Muscle of leg (tissue), 3 donors: ENCODE measurements at regions not wholly inside any gene's neighbourhood (a gene's known extent, or its start where the extent isn't known, plus 50 kb on each side); places are given as distances from the start of the nearest gene placed in this dataset.

Experiments used
- DNase-seq: peaks from one replicate; pipeline ENCODE4 v3.0.0; 2013
- H3K27ac ChIP-seq: one replicate; pipeline ENCODE4 v1.5.1; 2013; ENCODE audit warnings: mild to moderate bottlenecking, low read length, control low read depth
- H3K27me3 ChIP-seq: one replicate; pipeline ENCODE4 v1.6.1; 2013; ENCODE audit warnings: low read length; ENCODE audit not compliant: control insufficient read depth, insufficient read depth
- H3K36me3 ChIP-seq: one replicate; pipeline ENCODE4 v1.6.1; 2013; ENCODE audit warnings: low read length; ENCODE audit not compliant: control insufficient read depth, insufficient read depth
- H3K4me1 ChIP-seq: one replicate; pipeline ENCODE4 v1.6.1; 2013; ENCODE audit warnings: low read length; ENCODE audit not compliant: control insufficient read depth, insufficient read depth
- H3K4me3 ChIP-seq: one replicate; pipeline ENCODE4 v1.5.1; 2013; ENCODE audit warnings: low read length, control low read depth
- H3K9me3 ChIP-seq: replicated peaks from 2 replicates; pipeline ENCODE4 v1.6.1; 2013; ENCODE audit warnings: low read depth, low read length; ENCODE audit not compliant: control insufficient read depth
- WGBS: methylation state at CpG from one replicate; pipeline ENCODE4 v1.1.5; 2013; ENCODE audit warnings: missing lambda C conversion rate; ENCODE audit not compliant: insufficient coverage; 5-methylcytosine and 5-hydroxymethylcytosine counted together

DNA sequence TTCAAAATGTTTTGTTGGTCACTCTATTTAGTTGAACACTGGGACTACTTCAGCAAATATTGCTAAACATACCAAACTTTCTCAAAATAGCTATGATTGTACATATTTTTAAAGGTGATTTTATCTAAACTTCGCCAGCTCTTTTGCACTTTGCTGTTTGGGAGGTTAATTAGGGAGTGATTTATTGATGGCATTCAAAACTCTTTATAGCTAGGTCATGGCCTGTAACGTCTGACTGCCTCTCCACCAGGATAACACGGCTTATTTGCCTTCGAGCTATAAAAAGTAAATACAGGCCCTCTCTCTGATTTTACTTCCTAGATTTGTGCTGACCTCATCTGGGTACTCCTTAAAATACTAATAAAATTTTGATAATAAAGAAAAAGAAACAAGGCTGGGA is 931.9 kb downstream of the DCDC2C start:
- no CpG with 5 or more reads among the region's 4 CpGs for WGBS
- Histone ChIP-seq H3K4me3 (no peak overlapping the region), H3K36me3 (no peaks in the 10 kb centered on the region), H3K9me3 (no peaks in the 10 kb centered on the region), H3K27ac (no peak overlapping the region), H3K4me1 (no peaks in the 10 kb centered on the region), H3K27me3 (no peaks in the 10 kb centered on the region)
- no peak for DNase-seq

DNA sequence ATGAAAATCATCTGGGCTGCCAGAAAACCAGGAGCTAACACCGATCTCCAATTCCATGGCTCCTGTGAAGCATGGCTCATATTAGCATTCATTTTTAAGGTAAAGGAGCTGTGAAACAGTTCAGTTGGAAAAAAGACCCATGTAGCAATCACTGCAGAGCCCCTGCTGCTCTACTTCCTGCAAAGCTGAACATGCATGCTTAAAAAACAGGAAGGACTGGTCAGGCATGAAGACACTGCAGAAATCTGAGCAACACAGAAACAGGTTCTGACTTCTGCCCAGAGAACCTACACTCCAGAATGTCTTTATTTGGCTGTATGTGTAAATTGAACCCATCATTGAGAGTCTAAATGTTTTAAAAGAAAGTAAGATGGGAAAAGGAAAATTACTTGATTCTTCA is 950.6 kb downstream of the DCDC2C start:
- no peaks in the 10 kb centered on the region for H3K4me1 ChIP-seq
- no peak overlapping the region for H3K27ac ChIP-seq
- H3K36me3 ChIP-seq = no peaks in the 10 kb centered on the region
- H3K9me3 ChIP-seq = no peaks in the 10 kb centered on the region
- 29% methylated on average over 1 of the region's 1 CpG for WGBS
- no peak overlapping the region for H3K4me3 ChIP-seq
- no peak for DNase-seq
- H3K27me3 ChIP-seq = no peaks in the 10 kb centered on the region

DNA sequence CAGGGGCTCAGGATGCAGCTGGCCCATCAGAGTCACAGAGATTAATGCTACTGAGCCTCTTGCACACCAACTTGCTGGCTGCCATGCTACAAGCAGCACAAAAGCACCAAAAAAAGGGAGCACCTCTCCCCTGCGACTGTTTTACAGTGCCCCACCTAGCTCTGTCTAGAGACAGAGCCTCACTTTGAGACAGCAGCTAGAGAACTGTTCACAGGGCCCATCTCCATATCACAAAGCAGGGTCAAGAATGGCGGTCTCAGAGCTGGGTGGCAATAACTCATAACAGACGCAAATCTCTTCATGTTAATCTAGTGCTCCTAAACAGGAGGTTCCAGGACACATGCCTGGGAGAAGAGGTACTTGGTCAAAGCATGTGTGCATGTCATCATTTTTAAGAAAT is 953.0 kb downstream of the DCDC2C start:
- no CpG with 5 or more reads among the region's 3 CpGs for WGBS
- Histone ChIP-seq H3K4me3 (no peak overlapping the region), H3K27me3 (no peaks in the 10 kb centered on the region), H3K4me1 (no peaks in the 10 kb centered on the region), H3K9me3 (no peaks in the 10 kb centered on the region), H3K27ac (no peak overlapping the region), H3K36me3 (no peaks in the 10 kb centered on the region)
- no peak for DNase-seq

DNA sequence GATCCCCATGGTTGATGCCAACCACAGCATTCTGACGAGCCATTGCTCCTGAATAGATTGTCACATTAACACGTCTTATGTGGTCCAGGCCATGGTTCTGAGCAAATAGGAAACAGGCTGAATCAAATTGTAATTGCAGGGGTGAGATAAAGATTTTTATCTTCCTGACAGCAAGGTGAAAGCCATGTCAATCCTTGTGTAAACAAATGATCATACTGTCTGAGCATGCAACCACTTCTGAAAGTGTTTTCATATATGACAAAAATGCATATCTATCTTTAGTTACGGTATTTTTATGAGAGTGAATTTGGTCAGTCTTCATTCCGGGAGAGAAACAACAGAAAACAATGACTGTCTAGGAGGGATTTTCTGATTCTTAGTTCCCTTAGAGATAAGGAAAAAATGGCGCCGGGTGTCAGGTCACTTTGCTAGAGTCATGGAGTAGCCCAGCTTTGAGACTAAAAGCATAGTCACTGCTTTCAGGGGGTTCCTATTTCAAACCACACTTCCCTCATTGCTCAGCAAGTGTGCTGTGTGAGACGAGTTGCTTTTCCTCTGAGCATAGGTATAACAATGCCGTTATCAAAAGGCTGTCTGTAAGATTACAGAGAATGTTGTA is 958.9 kb downstream of the DCDC2C start:
- Histone ChIP-seq H3K36me3 (no peaks in the 10 kb centered on the region), H3K4me3 (no peak overlapping the region), H3K27me3 (no peaks in the 10 kb centered on the region), H3K27ac (no peak overlapping the region), H3K9me3 (no peaks in the 10 kb centered on the region), H3K4me1 (no peaks in the 10 kb centered on the region)
- WGBS = 73% methylated on average over 3 of the region's 8 CpGs
- DNase-seq = no peak

DNA sequence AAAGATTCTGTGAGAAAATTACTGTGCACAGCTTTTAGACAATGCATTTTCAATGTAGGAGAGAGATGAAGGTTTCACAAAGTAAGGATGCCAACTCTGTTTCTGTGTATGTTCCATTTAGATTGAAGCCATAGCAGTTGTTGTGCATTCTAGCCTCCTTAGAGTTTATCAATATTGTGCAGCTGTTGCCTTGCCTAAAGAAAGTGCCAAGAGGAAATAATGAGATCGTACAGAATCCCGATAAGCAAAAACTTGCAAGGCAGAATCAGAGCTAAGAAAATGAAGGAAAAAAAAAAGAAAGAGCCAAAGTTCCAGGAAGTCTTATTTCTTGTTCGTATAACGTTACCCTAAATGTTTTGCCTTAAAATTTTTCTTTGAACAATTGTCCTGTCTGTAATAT is 965.0 kb downstream of the DCDC2C start:
- Histone ChIP-seq H3K4me1 (no peaks in the 10 kb centered on the region), H3K9me3 (no peaks in the 10 kb centered on the region), H3K27me3 (no peaks in the 10 kb centered on the region), H3K27ac (no peak overlapping the region), H3K4me3 (no peak overlapping the region), H3K36me3 (no peaks in the 10 kb centered on the region)
- WGBS = 71% methylated on average over 2 of the region's 4 CpGs
- no peak for DNase-seq

DNA sequence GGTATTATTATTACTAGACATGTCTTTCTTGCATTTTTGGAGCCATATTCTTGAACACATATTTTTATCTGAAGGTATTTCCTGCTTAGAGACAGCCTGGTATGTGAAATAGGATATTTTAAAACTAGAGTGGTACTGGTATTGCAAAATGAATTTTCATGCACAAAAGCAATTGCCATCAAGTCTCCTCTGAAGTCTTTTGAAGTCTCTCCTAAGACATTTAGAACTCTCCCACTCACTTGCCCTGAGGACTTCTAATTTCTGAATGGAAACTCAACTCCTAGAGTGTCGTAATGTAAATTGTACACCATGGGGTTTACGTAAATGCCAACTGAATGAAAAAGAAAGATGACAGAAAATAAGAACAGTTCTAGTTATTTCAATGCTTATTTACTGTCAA is 967.0 kb downstream of the DCDC2C start:
- Histone ChIP-seq H3K36me3 (no peaks in the 10 kb centered on the region), H3K27me3 (no peaks in the 10 kb centered on the region), H3K9me3 (no peaks in the 10 kb centered on the region), H3K27ac (no peak overlapping the region), H3K4me1 (no peaks in the 10 kb centered on the region), H3K4me3 (no peak overlapping the region)
- no CpG with 5 or more reads among the region's 2 CpGs for WGBS
- DNase-seq = no peak

DNA sequence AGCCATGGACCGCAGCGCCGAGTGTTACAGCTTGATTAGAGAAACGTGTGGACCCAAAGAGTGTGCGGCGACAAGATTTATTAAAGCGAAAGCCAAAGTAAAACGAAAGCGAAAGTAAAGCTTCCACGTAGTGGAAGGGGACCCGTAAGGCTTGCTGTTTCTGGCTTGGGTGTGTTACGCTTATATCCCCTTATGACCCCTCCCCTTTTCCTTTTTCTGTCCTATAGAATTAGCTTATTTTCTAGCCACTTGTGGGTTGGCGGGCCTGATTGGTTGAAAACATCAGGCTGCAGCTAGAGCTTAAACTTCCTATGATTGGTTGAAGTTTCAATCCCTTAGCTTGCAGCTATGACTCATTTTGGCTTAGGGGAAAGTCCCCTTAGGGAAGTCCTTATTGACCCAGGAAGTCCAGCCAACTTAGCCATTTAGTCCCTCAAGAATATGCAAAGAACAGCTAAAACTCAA is 969.7 kb downstream of the DCDC2C start:
- Histone ChIP-seq H3K4me3 (no peak overlapping the region), H3K36me3 (no peaks in the 10 kb centered on the region), H3K27ac (no peak overlapping the region), H3K4me1 (no peaks in the 10 kb centered on the region), H3K9me3 (no peaks in the 10 kb centered on the region), H3K27me3 (no peaks in the 10 kb centered on the region)
- WGBS = 66% methylated on average over 4 of the region's 13 CpGs
- DNase-seq = peak; percentile 71

DNA sequence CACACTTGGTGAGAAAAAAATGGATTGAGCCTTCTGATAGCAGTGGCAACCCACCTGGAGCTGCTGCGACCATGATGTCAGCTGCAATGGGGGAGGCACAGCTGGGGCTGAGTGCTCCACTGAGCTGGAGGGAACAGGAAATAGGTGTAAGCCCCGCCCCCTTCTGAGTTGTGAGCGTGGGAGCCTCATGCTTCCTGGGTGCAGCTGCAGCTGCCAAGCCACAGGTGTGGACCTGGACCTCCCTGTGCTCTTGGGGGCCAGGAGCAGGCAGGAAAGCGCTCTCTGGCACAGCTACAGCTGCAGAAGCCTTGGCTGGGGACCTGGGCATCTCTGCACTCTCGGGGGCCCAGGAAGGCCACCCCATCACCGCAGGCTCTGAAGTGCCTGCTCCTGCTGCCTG is 970.6 kb downstream of the DCDC2C start:
- Histone ChIP-seq H3K9me3 (no peaks in the 10 kb centered on the region), H3K4me3 (no peak overlapping the region)
- 84% methylated on average over 6 of the region's 6 CpGs for WGBS

DNA sequence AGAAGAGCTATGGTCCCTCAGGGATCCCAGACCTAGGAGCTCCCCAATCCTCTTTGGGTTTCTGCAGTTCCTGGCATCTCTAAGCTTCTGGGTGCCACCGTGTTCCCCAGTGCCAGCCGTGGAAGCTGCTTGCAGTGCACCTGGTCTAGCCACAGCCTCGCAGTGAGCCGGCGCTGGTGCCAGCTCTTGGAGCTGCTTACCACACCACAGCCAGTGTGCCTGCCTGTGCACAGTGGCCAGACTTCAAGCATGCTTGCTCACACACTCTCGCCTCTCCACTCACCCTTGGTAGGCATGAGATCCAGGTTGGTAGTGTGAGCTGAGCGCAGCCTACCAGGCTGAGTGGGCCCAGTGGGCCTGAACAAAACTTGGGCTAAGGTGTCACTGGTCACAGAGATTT is 971.9 kb downstream of the DCDC2C start:
- H3K27ac ChIP-seq = no peak overlapping the region
- no peak overlapping the region for H3K4me3 ChIP-seq
- no peaks in the 10 kb centered on the region for H3K4me1 ChIP-seq
- no peak for DNase-seq
- H3K27me3 ChIP-seq = no peaks in the 10 kb centered on the region
- 98% methylated on average over 7 of the region's 7 CpGs for WGBS
- no peaks in the 10 kb centered on the region for H3K9me3 ChIP-seq
- H3K36me3 ChIP-seq = no peaks in the 10 kb centered on the region

More for the DNA sequence above, 970.6 kb downstream of the DCDC2C start:
- Histone ChIP-seq H3K27ac (no peak overlapping the region), H3K27me3 (no peaks in the 10 kb centered on the region), H3K4me1 (no peaks in the 10 kb centered on the region), H3K36me3 (no peaks in the 10 kb centered on the region)
- no peak for DNase-seq

DNA sequence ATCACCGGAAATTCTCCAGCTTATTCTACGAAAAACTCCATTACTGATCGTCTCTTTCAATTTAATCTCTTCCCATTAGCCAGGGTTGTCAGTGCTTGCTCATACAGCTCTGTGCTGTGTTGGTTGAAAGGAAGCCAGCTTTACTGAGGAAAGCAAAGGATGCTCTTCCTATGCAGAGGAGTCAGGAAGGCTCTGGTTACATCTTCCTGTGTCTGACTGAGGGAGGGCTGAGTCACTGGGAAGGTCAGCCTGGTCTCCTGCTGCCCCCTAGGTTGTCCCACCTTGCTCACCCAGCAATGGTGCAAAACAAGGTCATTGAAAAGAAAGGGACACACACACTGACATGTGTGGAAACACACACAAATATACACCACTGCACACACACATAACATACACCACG is 975.6 kb downstream of the DCDC2C start:
- no peak overlapping the region for H3K4me3 ChIP-seq

DNA sequence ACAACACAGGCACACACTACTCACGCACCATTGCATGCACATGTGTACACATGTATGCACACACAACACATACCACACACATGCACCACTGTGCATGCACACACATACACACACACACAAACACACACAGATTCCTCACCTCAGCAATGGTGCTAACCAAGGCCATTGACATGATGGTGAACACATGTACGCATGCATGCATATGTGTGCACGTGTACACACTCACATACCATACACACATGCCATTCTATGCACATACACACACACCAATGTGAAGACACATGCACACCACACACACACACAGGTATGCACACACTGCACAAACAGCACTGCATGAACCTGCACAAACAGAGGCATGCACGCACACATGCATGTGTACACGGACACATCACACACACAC is 976.0 kb downstream of the DCDC2C start:
- H3K4me3 ChIP-seq = no peak overlapping the region
- H3K27ac ChIP-seq = no peak overlapping the region
- H3K4me1 ChIP-seq = no peaks in the 10 kb centered on the region
- no peak for DNase-seq
- no peaks in the 10 kb centered on the region for H3K36me3 ChIP-seq
- H3K27me3 ChIP-seq = no peaks in the 10 kb centered on the region
- no peaks in the 10 kb centered on the region for H3K9me3 ChIP-seq
- WGBS = 90% methylated on average over 3 of the region's 5 CpGs

More for the DNA sequence above, 975.6 kb downstream of the DCDC2C start:
- H3K36me3 ChIP-seq = no peaks in the 10 kb centered on the region
- H3K4me1 ChIP-seq = no peaks in the 10 kb centered on the region
- no peaks in the 10 kb centered on the region for H3K27me3 ChIP-seq
- no peak overlapping the region for H3K27ac ChIP-seq
- no peaks in the 10 kb centered on the region for H3K9me3 ChIP-seq
- 100% methylated on average over 1 of the region's 4 CpGs for WGBS
- DNase-seq = no peak
